IMR-90 (cell line): ENCODE measurements at regions not wholly inside any gene's neighbourhood (a gene's known extent, or its start where the extent isn't known, plus 50 kb on each side); places are given as distances from the start of the nearest gene placed in this dataset.

Experiments
- ATAC-seq: fragments of 200-7000 bp; cut with Tn5 transposase; 2 replicates; pipeline ENCODE4 v1.9.1; 2020; ENCODE audit warnings: low read depth, mild to moderate bottlenecking, moderate library complexity
- BruUV-seq: library from RNA; stranded (reverse); fragments of 400-500 nt; replicated peaks from 2 replicates; lab custom pipeline; 2021; lab: Mats Ljungman, UMichigan
- CTCF ChIA-PET: fragments of 300-600 bp; formaldehyde crosslinking; extraction: SDS; loops from one replicate; lab custom pipeline; 2021; ENCODE audit warnings: antibody characterized with exemption; lab: Yijun Ruan, JAX
- POLR2A ChIA-PET: fragments of 300-600 bp; sonication (Branson Sonifier 250); formaldehyde crosslinking; loops from one replicate; lab custom pipeline; 2022; ENCODE audit warnings: antibody characterized with exemption; ENCODE audit not compliant: unreplicated experiment; lab: Charles Lee
- DNase-seq: peaks from one replicate; pipeline ENCODE4 v3.0.0; 2013
- H2AFZ ChIP-seq: replicated peaks from 2 replicates; pipeline ENCODE3; 2013; ENCODE audit warnings: low read length, mild to moderate bottlenecking; ENCODE audit not compliant: poor library complexity
- H2AK5ac ChIP-seq: 2 replicates; pipeline ENCODE4 v1.6.1; 2013; ENCODE audit warnings: low read depth, low read length, inconsistent platforms
- H2AK9ac ChIP-seq: replicated peaks from 2 replicates; pipeline ENCODE3; 2013; ENCODE audit warnings: mild to moderate bottlenecking, low read depth, low read length, moderate library complexity; ENCODE audit not compliant: poor library complexity
- H2BK120ac ChIP-seq: 2 replicates; pipeline ENCODE4 v1.6.1; 2013; ENCODE audit warnings: low read depth, low read length, inconsistent platforms
- H2BK15ac ChIP-seq: 3 replicates; pipeline ENCODE4 v1.6.1; 2013; ENCODE audit warnings: low read depth, low read length, inconsistent platforms
- H2BK20ac ChIP-seq: 2 replicates; pipeline ENCODE4 v1.6.1; 2013; ENCODE audit warnings: low read depth, mild to moderate bottlenecking, inconsistent platforms, low read length, moderate library complexity
- H2BK5ac ChIP-seq: 2 replicates; pipeline ENCODE4 v1.6.1; 2013; ENCODE audit warnings: mild to moderate bottlenecking, low read depth, low read length, inconsistent platforms; ENCODE audit not compliant: poor library complexity, severe bottlenecking
- H3K14ac ChIP-seq: replicated peaks from 2 replicates; pipeline ENCODE4 v1.6.1; 2013; ENCODE audit warnings: low read depth, low read length, inconsistent platforms
- H3K18ac ChIP-seq: 2 replicates; pipeline ENCODE4 v1.6.1; 2013; ENCODE audit warnings: low read depth, low read length, control low read depth
- H3K23ac ChIP-seq: 2 replicates; pipeline ENCODE4 v1.6.1; 2013; ENCODE audit warnings: low read depth, low read length, inconsistent platforms
- H3K27ac ChIP-seq: 2 replicates; pipeline ENCODE4 v1.5.1; 2013; ENCODE audit warnings: mild to moderate bottlenecking, control low read depth, low read length; ENCODE audit not compliant: insufficient read depth
- H3K27me3 ChIP-seq: 2 replicates; pipeline ENCODE4 v1.6.1; 2013; ENCODE audit warnings: low read length; ENCODE audit not compliant: control insufficient read depth, insufficient read depth
- H3K36me3 ChIP-seq: 2 replicates; pipeline ENCODE4 v1.6.1; 2013; ENCODE audit warnings: low read length, mixed read lengths; ENCODE audit not compliant: control insufficient read depth, insufficient read depth
- H3K4ac ChIP-seq: 2 replicates; pipeline ENCODE4 v1.6.1; 2013; ENCODE audit warnings: low read depth, low read length, inconsistent platforms
- H3K4me1 ChIP-seq: 2 replicates; pipeline ENCODE4 v1.6.1; 2013; ENCODE audit warnings: low read length, mixed read lengths; ENCODE audit not compliant: control insufficient read depth, insufficient read depth
- H3K4me2 ChIP-seq: 2 replicates; pipeline ENCODE4 v1.6.1; 2013; ENCODE audit warnings: low read depth, mild to moderate bottlenecking, control low read depth, low read length, moderate library complexity
- H3K4me3 ChIP-seq: 2 replicates; pipeline ENCODE4 v1.5.1; 2013; ENCODE audit warnings: low read depth, mild to moderate bottlenecking, control low read depth, low read length, moderate library complexity; ENCODE audit not compliant: insufficient read depth
- H3K56ac ChIP-seq: 2 replicates; pipeline ENCODE4 v1.6.1; 2013; ENCODE audit warnings: low read length, inconsistent platforms; ENCODE audit not compliant: insufficient read depth; ENCODE audit errors: extremely low read depth
- H3K79me1 ChIP-seq, 2 experiments: 2 replicates each; pipeline ENCODE4 v1.6.1; 2013; ENCODE audit warnings: low read length in 2 of 2, inconsistent platforms in 1 of 2, low read depth in 1 of 2
- H3K9ac ChIP-seq: 2 replicates; pipeline ENCODE4 v1.6.1; 2013; ENCODE audit warnings: low read depth, low read length, control low read depth
- H3K9me1 ChIP-seq: 2 replicates; pipeline ENCODE4 v1.6.1; 2013; ENCODE audit warnings: low read length, inconsistent platforms; ENCODE audit not compliant: insufficient read depth
- H3K9me3 ChIP-seq: 2 replicates; pipeline ENCODE4 v1.6.1; 2013; ENCODE audit warnings: low read length; ENCODE audit not compliant: control insufficient read depth, insufficient read depth
- H4K20me1 ChIP-seq: 2 replicates; pipeline ENCODE4 v1.6.1; 2013; ENCODE audit warnings: low read length, inconsistent platforms; ENCODE audit not compliant: insufficient read depth
- H4K5ac ChIP-seq: 2 replicates; pipeline ENCODE4 v1.6.1; 2013; ENCODE audit warnings: mild to moderate bottlenecking, low read depth, low read length, control low read depth
- H4K8ac ChIP-seq, 2 experiments: 2 replicates each; pipeline ENCODE4 v1.6.1; 2013; ENCODE audit warnings: low read depth in 2 of 2, low read length in 2 of 2, control low read depth in 1 of 2, inconsistent platforms in 1 of 2
- H4K91ac ChIP-seq: 2 replicates; pipeline ENCODE4 v1.6.1; 2013; ENCODE audit warnings: low read depth, low read length, inconsistent platforms; ENCODE audit not compliant: insufficient read depth
- BHLHE40 ChIP-seq: fragments of 150-350 bp; IDR thresholded peaks from 2 replicates; pipeline ENCODE4 v1.6.1; 2016; ENCODE audit warnings: mild to moderate bottlenecking, low read depth, low read length
- CEBPB ChIP-seq: IDR thresholded peaks from 2 replicates; pipeline ENCODE4 v1.6.1; 2012; ENCODE audit warnings: low read depth, low read length, improper control_type of control experiment
- CHD1 ChIP-seq: IDR thresholded peaks from 2 replicates; pipeline ENCODE4 v1.6.1; 2012; ENCODE audit warnings: low read depth, low read length, improper control_type of control experiment
- FOS ChIP-seq: fragments of 150-350 bp; IDR thresholded peaks from 2 replicates; pipeline ENCODE4 v1.6.1; 2016; ENCODE audit warnings: low read depth, low read length
- MAFK ChIP-seq: IDR thresholded peaks from 2 replicates; pipeline ENCODE4 v1.6.1; 2012; ENCODE audit warnings: low read depth, low read length, improper control_type of control experiment
- MAZ ChIP-seq: IDR thresholded peaks from 2 replicates; pipeline ENCODE4 v1.6.1; 2012; ENCODE audit warnings: low read depth, mild to moderate bottlenecking, low read length, improper control_type of control experiment, moderate library complexity, borderline replicate concordance
- MXI1 ChIP-seq: IDR thresholded peaks from 2 replicates; pipeline ENCODE4 v1.6.1; 2012; ENCODE audit warnings: low read depth, mild to moderate bottlenecking, low read length, moderate library complexity, borderline replicate concordance
- NFE2L2 ChIP-seq: fragments of 150-350 bp; IDR thresholded peaks from 2 replicates; pipeline ENCODE4 v1.6.1; 2016; ENCODE audit warnings: low read depth, mild to moderate bottlenecking, low read length
- POLR2A ChIP-seq: IDR thresholded peaks from 2 replicates; pipeline ENCODE4 v1.6.1; 2012; ENCODE audit warnings: mild to moderate bottlenecking, low read depth, low read length
- RAD21 ChIP-seq: IDR thresholded peaks from 2 replicates; pipeline ENCODE4 v1.6.1; 2012; ENCODE audit warnings: low read length, improper control_type of control experiment
- RCOR1 ChIP-seq: IDR thresholded peaks from 2 replicates; pipeline ENCODE4 v1.6.1; 2012; ENCODE audit warnings: mild to moderate bottlenecking, low read length, improper control_type of control experiment; ENCODE audit not compliant: insufficient replicate concordance
- RFX5 ChIP-seq: IDR thresholded peaks from 2 replicates; pipeline ENCODE4 v1.8.0; 2012; ENCODE audit warnings: low read depth, mild to moderate bottlenecking, low read length, moderate library complexity
- SMC3 ChIP-seq: fragments of 150-350 bp; IDR thresholded peaks from 2 replicates; pipeline ENCODE4 v1.6.1; 2016; ENCODE audit warnings: low read depth, mild to moderate bottlenecking, antibody characterized with exemption, low read length, moderate library complexity
- USF2 ChIP-seq: fragments of 150-350 bp; IDR thresholded peaks from 2 replicates; pipeline ENCODE4 v1.6.1; 2017; ENCODE audit warnings: mild to moderate bottlenecking, antibody characterized with exemption, low read length, low read depth
- WGBS, 2 experiments: methylation state at CpG; one replicate each; pipeline versions ENCODE4 v1.1.5 to v1.1.7; 2013; ENCODE audit warnings: missing lambda C conversion rate in 2 of 2; ENCODE audit not compliant: insufficient read length in 1 of 2; ENCODE audit errors: extremely low coverage in 2 of 2; 5-methylcytosine and 5-hydroxymethylcytosine counted together
- dilution Hi-C: fragments of 300-500 bp; cut with HindIII; formaldehyde crosslinking; loops from one replicate; pipeline ENCODE4 v1.14.3; 2018; ENCODE audit warnings: low sequenced_read_pairs; ENCODE audit not compliant: unreplicated experiment
- in situ Hi-C: fragments of 300-500 bp; cut with MboI; formaldehyde crosslinking; loops from 3 replicates; pipeline ENCODE4 v1.14.3; 2019; ENCODE audit warnings: low sequenced_read_pairs, inconsistent platforms, mixed read lengths
- intact Hi-C: fragments of 100-400 bp; cut with micrococcal nuclease; formaldehyde crosslinking; loops from 2 replicates; pipeline ENCODE4 v1.10.0; 2022
- TF ChIP-seq, protein P1 (sequence below): fragments of 150-350 bp; IDR thresholded peaks from 2 replicates; pipeline ENCODE4 v1.6.1; 2016; ENCODE audit warnings: low read depth, mild to moderate bottlenecking, low read length, moderate library complexity, borderline replicate concordance
- TF ChIP-seq, protein P2 (sequence below): conservative IDR thresholded peaks from 2 replicates; pipeline ENCODE4 v1.5.1; 2012; ENCODE audit warnings: mild to moderate bottlenecking, low read depth, low read length, improper control_type of control experiment

GRCh38 chr3:22977650-22978289 lies 225.4 kb upstream of the UBE2E2 start:
- Histone ChIP-seq H4K20me1 (no peaks in the 10 kb centered on the region), H3K9me3 (no peaks in the 10 kb centered on the region), H3K27me3 (no peaks in the 10 kb centered on the region), H4K5ac (no peak overlapping the region), H3K9ac (no peak overlapping the region), H4K8ac (no peak overlapping the region), H3K36me3 (no peaks in the 10 kb centered on the region), H3K4me3 (no peak overlapping the region), H3K9me1 (no peaks in the 10 kb centered on the region), H3K4me2 (no peak overlapping the region), H2BK20ac (no peak overlapping the region), H3K4ac (no peak overlapping the region), H4K91ac (no peak overlapping the region), H3K27ac (no peak overlapping the region), H2BK5ac (no peak overlapping the region), H2AFZ (no peak overlapping the region), H3K14ac (no peak overlapping the region), H2AK9ac (no peak overlapping the region), H3K23ac (no peak overlapping the region), H3K79me1 (no peaks in the 10 kb centered on the region), H2BK120ac (no peak overlapping the region), H3K4me1 (no peaks in the 10 kb centered on the region), H3K56ac (no peak overlapping the region), H2AK5ac (no peak overlapping the region), H2BK15ac (no peak overlapping the region), H3K18ac (no peak overlapping the region)
- ChIA-PET CTCF (no interaction called here), POLR2A (no interaction called here)
- ATAC-seq (no peak; the same call in 1 of the 2 replicates), DNase-seq (no peak)
- intact Hi-C loops, result no loop called here
- in situ Hi-C loops, result no loop called here
- no TSS peak for BruUV-seq
- dilution Hi-C loops, result no loop called here
- no peak for TF ChIP-seq RFX5
- TF ChIP-seq RAD21, result no peak
- no peak for TF ChIP-seq MAFK
- no peak for TF ChIP-seq CHD1
- TF ChIP-seq MXI1, result no peak
- no peak for TF ChIP-seq MAZ
- TF ChIP-seq FOS, result no peak
- no peak for TF ChIP-seq NFE2L2
- TF ChIP-seq, protein P1, sequence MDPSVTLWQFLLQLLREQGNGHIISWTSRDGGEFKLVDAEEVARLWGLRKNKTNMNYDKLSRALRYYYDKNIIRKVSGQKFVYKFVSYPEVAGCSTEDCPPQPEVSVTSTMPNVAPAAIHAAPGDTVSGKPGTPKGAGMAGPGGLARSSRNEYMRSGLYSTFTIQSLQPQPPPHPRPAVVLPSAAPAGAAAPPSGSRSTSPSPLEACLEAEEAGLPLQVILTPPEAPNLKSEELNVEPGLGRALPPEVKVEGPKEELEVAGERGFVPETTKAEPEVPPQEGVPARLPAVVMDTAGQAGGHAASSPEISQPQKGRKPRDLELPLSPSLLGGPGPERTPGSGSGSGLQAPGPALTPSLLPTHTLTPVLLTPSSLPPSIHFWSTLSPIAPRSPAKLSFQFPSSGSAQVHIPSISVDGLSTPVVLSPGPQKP, result no peak
- TF ChIP-seq CEBPB, result no peak
- no peak for TF ChIP-seq RCOR1
- no peak for TF ChIP-seq USF2
- no peak for TF ChIP-seq POLR2A
- TF ChIP-seq BHLHE40, result no peak
- TF ChIP-seq SMC3, result no peak
- TF ChIP-seq, protein P2, sequence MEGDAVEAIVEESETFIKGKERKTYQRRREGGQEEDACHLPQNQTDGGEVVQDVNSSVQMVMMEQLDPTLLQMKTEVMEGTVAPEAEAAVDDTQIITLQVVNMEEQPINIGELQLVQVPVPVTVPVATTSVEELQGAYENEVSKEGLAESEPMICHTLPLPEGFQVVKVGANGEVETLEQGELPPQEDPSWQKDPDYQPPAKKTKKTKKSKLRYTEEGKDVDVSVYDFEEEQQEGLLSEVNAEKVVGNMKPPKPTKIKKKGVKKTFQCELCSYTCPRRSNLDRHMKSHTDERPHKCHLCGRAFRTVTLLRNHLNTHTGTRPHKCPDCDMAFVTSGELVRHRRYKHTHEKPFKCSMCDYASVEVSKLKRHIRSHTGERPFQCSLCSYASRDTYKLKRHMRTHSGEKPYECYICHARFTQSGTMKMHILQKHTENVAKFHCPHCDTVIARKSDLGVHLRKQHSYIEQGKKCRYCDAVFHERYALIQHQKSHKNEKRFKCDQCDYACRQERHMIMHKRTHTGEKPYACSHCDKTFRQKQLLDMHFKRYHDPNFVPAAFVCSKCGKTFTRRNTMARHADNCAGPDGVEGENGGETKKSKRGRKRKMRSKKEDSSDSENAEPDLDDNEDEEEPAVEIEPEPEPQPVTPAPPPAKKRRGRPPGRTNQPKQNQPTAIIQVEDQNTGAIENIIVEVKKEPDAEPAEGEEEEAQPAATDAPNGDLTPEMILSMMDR, result no peak
- WGBS, 2 experiments, result no CpG with 5 or more reads among the region's 3 CpGs
